Fibroblast of lung (primary cell): ENCODE measurements at regions not wholly inside any gene's neighbourhood (a gene's known extent, or its start where the extent isn't known, plus 50 kb on each side); places are given as distances from the start of the nearest gene placed in this dataset.

Experiments used
- DNase-seq, 2 donors: peaks; one replicate each; pipeline versions ENCODE4 v3.0.0 to v3.0.0-alpha.2; 2010; ENCODE audit warnings: low read depth in 2 of 2
- H2AFZ ChIP-seq: 2 replicates; pipeline ENCODE4 v1.5.1; 2012; ENCODE audit warnings: low read length, control low read depth, inconsistent platforms
- H3K27ac ChIP-seq: 2 replicates; pipeline ENCODE4 v1.5.1; 2011; ENCODE audit warnings: low read length, control low read depth; ENCODE audit not compliant: insufficient read depth
- H3K27me3 ChIP-seq: 2 replicates; pipeline ENCODE4 v1.5.1; 2011; ENCODE audit warnings: mild to moderate bottlenecking, low read length; ENCODE audit not compliant: control insufficient read depth, insufficient read depth
- H3K36me3 ChIP-seq: 2 replicates; pipeline ENCODE4 v1.5.1; 2011; ENCODE audit warnings: low read length; ENCODE audit not compliant: control insufficient read depth, insufficient read depth
- H3K4me1 ChIP-seq: 2 replicates; pipeline ENCODE4 v1.5.1; 2011; ENCODE audit warnings: low read length; ENCODE audit not compliant: control insufficient read depth, insufficient read depth; ENCODE audit errors: extremely low read depth
- H3K4me2 ChIP-seq: 2 replicates; pipeline ENCODE4 v1.5.1; 2011; ENCODE audit warnings: low read length, control low read depth; ENCODE audit not compliant: insufficient read depth; ENCODE audit errors: extremely low read depth
- H3K4me3 ChIP-seq, 4 experiments: fragments of 200-600 bp in 1 of 4; sonication (generic) in 1 of 4; replicated peaks in 1 of 4; 2 replicates each; pipeline ENCODE4 v1.5.1; 2011 to 2016; ENCODE audit warnings: low read length in 4 of 4, low read depth in 3 of 4, mild to moderate bottlenecking in 3 of 4, control low read depth in 2 of 4, inconsistent platforms in 1 of 4, mixed read lengths in 1 of 4; ENCODE audit not compliant: insufficient read depth in 1 of 4; ENCODE audit errors: control extremely low read depth in 1 of 4
- H3K79me2 ChIP-seq: 2 replicates; pipeline ENCODE4 v1.5.1; 2012; ENCODE audit warnings: mild to moderate bottlenecking, low read length, inconsistent platforms; ENCODE audit not compliant: control insufficient read depth, insufficient read depth
- H3K9ac ChIP-seq: 2 replicates; pipeline ENCODE4 v1.5.1; 2011; ENCODE audit warnings: mild to moderate bottlenecking, low read length, control low read depth; ENCODE audit not compliant: insufficient read depth
- H3K9me3 ChIP-seq: 2 replicates; pipeline ENCODE4 v1.5.1; 2012; ENCODE audit warnings: low read depth, low read length; ENCODE audit not compliant: control insufficient read depth, insufficient read depth
- H4K20me1 ChIP-seq: 2 replicates; pipeline ENCODE4 v1.5.1; 2011; ENCODE audit warnings: low read length; ENCODE audit not compliant: control insufficient read depth, insufficient read depth; ENCODE audit errors: extremely low read depth
- CTCF ChIP-seq, 2 donors: IDR thresholded peaks in 1 of 2; conservative IDR thresholded peaks in 1 of 2; 1 replicate in 1 of 2; 2 replicates in 1 of 2; pipeline ENCODE4 v1.5.1; 2011 to 2012; ENCODE audit warnings: low read length in 2 of 2, control low read depth in 1 of 2, inconsistent platforms in 1 of 2, low read depth in 1 of 2, mild to moderate bottlenecking in 1 of 2
- EZH2 ChIP-seq: IDR thresholded peaks from 2 replicates; pipeline ENCODE4 v1.5.1; 2012; ENCODE audit warnings: low read length, control low read depth, mild to moderate bottlenecking; ENCODE audit errors: missing control alignments

- H4K20me1 ChIP-seq: no peaks in the 10 kb centered on the region
- H2AFZ ChIP-seq: no peak overlapping the region
- H3K4me1 ChIP-seq: no peaks in the 10 kb centered on the region
- H3K4me2 ChIP-seq: no peak overlapping the region
- TF ChIP-seq EZH2 (no peak), CTCF (conservative IDR thresholded peaks at IDR 0.05 in 1 of 2, IDR thresholded peaks at IDR 0.05 in 1 of 2; ENCODE audit: low read depth in 1 of 2, low read length in 2 of 2) (no peak)
- no peaks in the 10 kb centered on the region for H3K27me3 ChIP-seq
- H3K79me2 ChIP-seq: no peaks in the 10 kb centered on the region
- no peak overlapping the region for H3K4me3 ChIP-seq
- no peak overlapping the region for H3K9ac ChIP-seq
- no peak for DNase-seq
- no peaks in the 10 kb centered on the region for H3K9me3 ChIP-seq
- no peaks in the 10 kb centered on the region for H3K36me3 ChIP-seq
- no peak overlapping the region for H3K27ac ChIP-seq
Observed at GRCh38 chr4:181606300-181606699, 636.9 kb upstream of the TENM3 start.

GRCh38 chr4:181608181-181608580, 635.0 kb upstream of the TENM3 start:
- no peak overlapping the region for H3K4me3 ChIP-seq
- TF ChIP-seq CTCF (conservative IDR thresholded peaks at IDR 0.05 in 1 of 2, IDR thresholded peaks at IDR 0.05 in 1 of 2; ENCODE audit: low read depth in 1 of 2, low read length in 2 of 2) (no peak), EZH2 (no peak)
- no peaks in the 10 kb centered on the region for H3K27me3 ChIP-seq
- H3K9ac ChIP-seq: no peak overlapping the region
- H2AFZ ChIP-seq: no peak overlapping the region
- no peaks in the 10 kb centered on the region for H3K4me1 ChIP-seq
- H3K79me2 ChIP-seq: no peaks in the 10 kb centered on the region
- H3K36me3 ChIP-seq: no peaks in the 10 kb centered on the region
- H3K9me3 ChIP-seq: no peaks in the 10 kb centered on the region
- no peaks in the 10 kb centered on the region for H4K20me1 ChIP-seq
- H3K4me2 ChIP-seq: no peak overlapping the region
- H3K27ac ChIP-seq: no peak overlapping the region
- peak in 1 of 2 donors; percentile 36 for DNase-seq

GRCh38 chr4:181611033-181611711, 632.0 kb upstream of the TENM3 start:
- peak; percentile 39 to 53 for DNase-seq

More at GRCh38 chr4:181611033-181611711, 632.0 kb upstream of the TENM3 start:
- Histone ChIP-seq H3K79me2 (no peaks in the 10 kb centered on the region), H3K4me1 (no peaks in the 10 kb centered on the region), H3K36me3 (no peaks in the 10 kb centered on the region), H3K4me3 (no peak overlapping the region), H3K4me2 (no peak overlapping the region), H3K27ac (no peak overlapping the region), H3K9me3 (no peaks in the 10 kb centered on the region), H3K9ac (no peak overlapping the region), H3K27me3 (no peaks in the 10 kb centered on the region), H2AFZ (no peak overlapping the region), H4K20me1 (no peaks in the 10 kb centered on the region)
- no peak for TF ChIP-seq EZH2
- no peak for TF ChIP-seq CTCF (conservative IDR thresholded peaks at IDR 0.05 in 1 of 2, IDR thresholded peaks at IDR 0.05 in 1 of 2; ENCODE audit: low read depth in 1 of 2, low read length in 2 of 2)
